Uterus (tissue), 2 donors: ENCODE measurements at regions not wholly inside any gene's neighbourhood (a gene's known extent, or its start where the extent isn't known, plus 50 kb on each side); places are given as distances from the start of the nearest gene placed in this dataset.

Source experiments
- CTCF ChIP-seq, 4 experiments: fragments of 200-600 bp in 2 of 4; fragments of 450-650 bp in 2 of 4; sonication (generic) in 2 of 4; IDR thresholded peaks; one replicate each; pipeline ENCODE4 v1.5.1; 2016 to 2019; ENCODE audit warnings: antibody characterized with exemption in 4 of 4, mild to moderate bottlenecking in 2 of 4, moderate library complexity in 1 of 4
- POLR2A ChIP-seq, 2 donors: fragments of 450-650 bp; IDR thresholded peaks; one replicate each; pipeline ENCODE4 v1.6.1; 2016; ENCODE audit warnings: antibody characterized with exemption in 2 of 2, mild to moderate bottlenecking in 1 of 2, moderate library complexity in 1 of 2

GRCh38 chr2:16374671-16375070 is 291.0 kb downstream of the CYRIA start:
- TF ChIP-seq CTCF (IDR thresholded peaks at IDR 0.05) (no peak), POLR2A (IDR thresholded peaks at IDR 0.05) (no peak)
